ENCODE measurements at regions not wholly inside any gene's neighbourhood (a gene's known extent, or its start where the extent isn't known, plus 50 kb on each side); places are given as distances from the start of the nearest gene placed in this dataset.
"Not testable (repeated sequence)": the region's sequence is repeated elsewhere in the genome, so short reads cannot be mapped to it uniquely, and the experiment has no call there.

DNA sequence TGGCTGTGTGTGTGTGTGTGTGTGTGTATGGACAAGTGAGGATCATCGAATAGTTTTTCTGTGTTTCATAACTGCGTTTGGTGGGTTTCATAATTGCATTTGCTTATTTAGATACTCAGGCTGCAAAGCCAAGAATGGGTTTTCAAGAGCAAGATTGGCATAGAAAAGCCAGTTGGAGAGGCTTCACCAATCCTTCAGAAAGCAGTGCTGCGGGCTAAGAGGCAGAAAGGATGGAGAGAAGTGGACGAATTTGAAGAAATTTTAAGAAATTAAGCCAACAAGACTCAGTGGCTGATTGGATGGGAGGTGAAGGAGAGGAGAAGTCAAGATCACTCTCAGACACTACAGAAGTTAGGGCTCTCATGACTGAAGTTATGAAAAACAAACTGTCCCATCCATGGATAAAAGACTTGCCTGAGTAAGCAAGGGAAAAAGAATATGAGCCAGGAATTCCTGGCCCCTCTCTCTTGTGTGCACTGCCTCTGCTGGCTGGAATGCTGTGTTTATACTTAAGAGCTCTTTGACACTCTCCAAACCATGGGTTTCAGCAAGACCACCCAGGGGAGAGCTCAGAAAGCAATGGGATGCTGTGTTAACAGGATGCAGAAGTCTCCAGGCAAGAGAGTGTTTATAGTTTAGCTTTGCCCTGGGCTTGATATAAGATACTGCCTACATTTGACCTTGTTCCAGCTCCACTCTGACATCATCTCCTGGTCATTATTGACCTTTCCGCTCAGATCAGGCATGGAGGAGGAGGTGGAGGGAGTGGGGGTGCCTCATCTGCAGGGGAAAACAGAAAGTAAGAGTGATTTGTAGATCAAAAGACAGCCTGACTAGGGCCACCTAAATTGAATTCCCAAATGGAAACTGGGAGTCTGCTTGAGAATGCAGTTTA, 232.0 kb upstream of the PLXNA2 start:
- DNase-seq: no peak

DNA sequence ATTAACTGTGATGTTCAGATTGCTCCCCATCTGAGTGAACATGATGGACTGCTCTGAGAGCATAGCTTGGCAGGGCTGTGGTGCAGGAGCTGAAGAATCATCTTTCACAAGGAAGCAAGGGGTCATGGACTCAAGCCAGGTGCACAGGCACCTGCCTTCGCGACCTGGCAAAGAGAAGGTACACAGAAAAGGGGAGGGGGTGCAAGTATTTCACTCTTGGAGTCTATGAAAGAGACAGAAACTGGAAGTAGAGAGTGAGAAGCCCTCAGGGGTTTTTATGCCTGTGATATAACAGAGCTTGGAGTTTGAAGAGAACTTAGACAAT, 232.6 kb upstream of the PLXNA2 start:
- DNase-seq: no peak

DNA sequence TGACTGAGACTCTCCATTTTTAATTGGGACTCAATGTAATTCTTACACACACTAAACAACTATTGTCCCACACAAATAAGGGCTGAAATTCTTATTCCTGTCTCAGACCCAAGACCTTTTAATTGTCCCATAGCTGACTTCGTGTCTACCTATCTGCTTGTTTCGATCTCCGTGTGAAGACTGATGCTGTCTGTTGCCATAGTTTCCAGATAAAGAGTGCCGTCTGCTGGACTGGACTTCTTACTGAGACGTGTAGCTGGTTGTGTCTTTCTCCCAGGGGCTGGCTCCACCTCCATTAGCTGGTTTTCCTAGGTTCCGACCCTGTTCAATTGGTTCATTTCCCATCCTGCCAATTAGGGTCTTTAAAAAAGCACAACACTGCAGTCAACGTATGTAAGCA, 235.3 kb upstream of the PLXNA2 start:
- DNase-seq: no peak

GRCh38 chr1:208485512-208485911, 241.3 kb upstream of the PLXNA2 start:
- no peak for DNase-seq

GRCh38 chr1:208486677-208487076, 242.5 kb upstream of the PLXNA2 start:
- no peak for DNase-seq

GRCh38 chr1:208488432-208488831, 244.2 kb upstream of the PLXNA2 start:
- DNase-seq: not testable (repeated sequence)

DNA sequence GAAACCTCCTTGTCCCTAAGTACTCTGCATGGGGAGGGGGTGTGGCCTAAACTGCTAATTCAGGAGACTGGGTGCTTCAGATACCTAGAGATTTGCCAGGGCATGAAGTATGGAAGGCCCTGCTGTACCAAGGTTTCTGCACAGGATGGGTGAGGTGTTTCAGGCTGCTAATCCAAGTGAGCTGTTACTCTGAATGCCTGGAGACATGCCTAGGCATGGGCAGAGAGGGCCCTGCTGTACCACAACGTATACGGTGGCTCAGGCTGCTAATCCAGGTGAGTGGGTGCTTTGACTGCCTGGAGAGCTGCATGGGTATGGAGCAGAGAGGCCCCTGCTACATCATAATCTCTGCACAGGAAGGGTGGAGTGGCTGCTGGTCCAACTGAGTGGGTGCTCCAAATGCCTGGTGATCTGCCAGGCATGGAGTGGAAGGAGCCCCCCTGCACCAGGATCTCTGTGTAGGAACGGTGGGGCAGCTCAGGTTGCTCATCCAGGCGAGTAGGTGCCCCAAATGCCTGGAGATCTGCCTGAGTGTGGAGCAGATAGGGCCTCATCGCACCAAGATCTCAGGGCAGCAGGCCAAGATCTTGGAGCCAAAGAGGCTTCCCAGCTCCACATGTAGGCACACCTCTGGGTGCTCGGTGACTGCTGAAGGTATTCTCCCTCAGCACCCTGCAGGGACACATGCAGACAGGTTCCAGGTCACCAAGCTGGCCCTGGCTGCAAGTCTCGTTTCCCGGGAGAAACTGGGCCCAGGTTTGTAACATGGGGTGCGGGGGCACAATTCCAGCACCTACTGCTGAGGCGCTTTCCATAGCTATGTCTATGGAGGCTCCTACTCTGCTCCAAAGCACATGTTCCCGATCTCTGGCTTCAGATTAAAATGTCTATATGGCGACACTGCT, 252.5 kb upstream of the PLXNA2 start:
- DNase-seq: no peak

DNA sequence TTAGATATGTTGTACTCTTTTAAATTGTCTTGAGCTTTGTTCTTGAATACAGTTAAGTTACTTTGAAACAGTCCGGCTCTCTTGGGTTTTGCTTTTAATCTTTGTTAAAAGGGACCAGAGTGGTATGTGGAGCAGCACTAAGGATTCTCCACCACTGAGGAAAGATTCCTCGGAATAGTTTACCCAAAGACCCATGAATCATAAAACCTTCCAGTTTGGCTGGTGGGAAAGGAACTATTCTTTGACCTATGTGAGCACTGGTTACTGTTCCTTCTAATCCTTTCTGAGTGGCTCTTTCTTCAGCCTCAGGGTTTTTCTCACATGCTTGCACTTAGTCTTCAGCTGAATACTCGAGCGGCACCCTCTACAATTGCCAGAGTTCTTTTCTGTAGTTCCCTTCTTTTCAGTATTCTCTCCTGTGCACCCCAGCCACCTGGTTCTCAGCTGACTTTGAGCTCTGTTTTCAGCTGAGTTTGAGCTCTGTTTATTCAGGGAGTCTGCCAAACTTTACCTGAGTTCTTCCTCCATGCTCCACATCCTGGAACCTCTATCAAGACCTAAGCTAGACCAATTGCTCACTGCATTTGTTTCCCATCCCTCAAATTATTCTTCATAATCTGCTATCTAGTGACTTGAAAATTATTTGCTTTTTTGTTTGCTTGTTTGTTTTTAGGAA, 253.8 kb upstream of the PLXNA2 start:
- no peak for DNase-seq

GRCh38 chr1:208499026-208499425, 254.8 kb upstream of the PLXNA2 start:
- no peak for DNase-seq

DNA sequence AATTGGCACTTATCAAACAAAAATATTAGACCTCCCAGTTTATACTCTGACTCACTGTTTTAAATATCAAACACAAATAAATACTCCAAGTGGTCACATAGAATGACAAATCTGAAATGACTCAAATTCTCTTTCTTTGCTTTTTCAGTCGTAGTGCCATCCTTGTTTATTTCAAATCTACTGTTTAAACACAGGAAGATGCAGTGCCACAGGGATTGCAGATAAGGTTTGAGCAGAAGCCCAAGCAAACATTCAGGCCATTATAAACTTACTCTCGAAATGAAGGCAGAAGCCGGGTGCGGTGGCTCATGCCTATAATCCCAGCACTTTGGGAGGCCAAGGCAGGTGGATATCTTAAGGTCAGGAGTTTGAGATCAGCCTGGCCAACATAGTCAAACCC, 255.4 kb upstream of the PLXNA2 start:
- no peak for DNase-seq

- no peak for DNase-seq
These were observed 256.2 kb upstream of the PLXNA2 start for GRCh38 chr1:208500375-208500774.

DNA sequence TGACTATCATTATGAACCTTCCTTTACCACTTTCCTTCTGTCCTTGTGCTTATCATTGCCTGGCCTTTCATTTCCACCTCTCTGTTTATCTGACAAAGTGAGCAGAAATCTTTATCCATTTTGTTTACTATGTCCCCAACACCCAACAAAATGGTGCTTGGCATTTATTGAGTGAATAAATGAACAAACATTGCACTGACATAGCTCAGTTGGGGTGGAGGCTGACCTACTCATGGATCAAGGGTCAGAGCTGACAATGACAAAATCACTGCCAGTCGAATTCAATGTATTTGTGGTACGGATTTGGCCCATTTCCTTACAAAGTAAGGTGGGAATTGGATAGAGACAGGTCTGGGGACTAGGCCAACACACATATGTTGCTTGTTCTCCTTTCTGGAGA, 257.4 kb upstream of the PLXNA2 start:
- DNase-seq: no peak

GRCh38 chr1:208503787-208504186, 259.6 kb upstream of the PLXNA2 start:
- no peak for DNase-seq

- DNase-seq: no peak
These were observed 262.6 kb upstream of the PLXNA2 start for GRCh38 chr1:208506812-208507211.

DNA sequence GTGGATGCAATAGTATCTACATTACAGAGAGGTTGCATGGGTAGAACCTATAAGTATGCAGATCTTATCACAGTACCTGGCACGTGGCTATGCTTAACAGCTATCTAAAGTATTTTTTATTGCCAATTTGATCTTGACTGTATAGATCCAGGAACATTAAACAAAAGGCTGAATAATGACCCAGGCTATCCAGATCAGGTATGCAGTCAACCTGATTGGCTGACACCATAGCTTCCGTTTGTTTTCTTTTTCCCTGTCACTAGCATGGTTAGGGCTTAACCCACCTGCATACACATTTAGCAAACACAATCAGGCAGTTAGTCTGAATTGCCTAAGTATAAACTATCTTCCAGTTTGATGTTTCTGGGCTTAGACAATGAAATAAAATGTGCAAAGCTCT, 264.9 kb upstream of the PLXNA2 start:
- no peak for DNase-seq

DNA sequence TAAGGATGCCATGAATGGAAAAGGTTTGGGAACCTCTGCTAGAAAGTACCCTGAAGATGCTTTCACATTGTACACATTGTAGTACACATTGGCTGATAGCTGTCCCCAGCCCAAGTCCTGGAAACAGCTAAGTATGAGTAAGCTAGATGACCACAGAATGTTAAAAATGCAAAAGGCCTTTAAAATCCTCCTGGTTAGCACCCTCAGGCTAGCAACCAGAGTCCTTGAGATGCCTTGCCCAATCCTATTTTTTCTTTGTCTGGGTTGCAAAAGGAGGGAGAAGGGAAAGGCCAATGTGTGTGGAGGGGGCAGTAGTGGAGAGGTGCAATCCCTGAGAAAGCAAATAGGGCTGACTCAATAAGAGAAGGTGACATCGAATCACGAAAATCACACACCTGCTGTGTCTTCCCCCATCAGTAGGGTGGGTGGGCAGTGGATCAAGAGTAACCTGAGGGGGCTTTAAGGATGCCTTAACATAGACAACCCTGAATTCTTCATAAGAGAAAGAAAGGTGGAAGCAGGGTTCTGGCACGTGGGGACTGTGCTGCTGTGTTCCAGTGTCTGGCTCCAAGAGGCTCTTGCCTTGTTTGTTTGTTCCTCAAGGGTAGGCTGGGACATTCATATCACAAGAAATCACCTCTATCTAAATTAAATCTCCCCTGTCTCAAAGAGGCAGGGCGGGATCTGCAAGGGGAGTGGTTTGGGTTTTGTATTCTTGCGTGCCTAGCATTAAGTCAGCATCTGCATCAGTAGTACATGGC, 266.2 kb upstream of the PLXNA2 start:
- DNase-seq: no peak

DNA sequence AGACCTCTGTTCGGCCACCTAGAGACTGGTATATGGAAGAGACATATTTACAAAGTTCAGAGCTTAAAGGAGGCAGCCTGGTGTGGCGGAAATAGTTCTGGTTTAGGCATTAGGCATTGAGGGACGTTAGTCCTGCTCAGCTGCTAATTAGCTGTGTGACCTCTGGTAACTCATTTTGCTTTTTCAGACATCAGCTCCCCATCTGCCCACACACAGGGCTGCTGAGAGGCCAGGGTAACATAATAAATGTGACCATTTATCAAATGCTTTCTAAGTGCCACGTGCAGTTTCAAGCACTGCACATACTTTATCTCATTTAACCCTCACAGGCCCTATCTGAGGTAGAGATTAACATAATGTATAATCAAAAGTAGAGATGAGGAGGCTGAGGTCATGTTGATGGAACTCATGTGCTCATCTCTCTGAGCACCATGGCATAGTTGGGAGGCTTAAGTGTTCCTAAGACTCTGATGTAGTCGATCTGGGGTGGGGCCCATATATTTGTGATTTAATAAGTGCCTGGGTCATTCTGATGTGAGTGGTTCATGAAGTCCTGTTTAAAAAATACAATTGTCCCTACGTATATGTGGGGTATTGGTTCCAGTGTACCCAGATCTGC, 267.2 kb upstream of the PLXNA2 start:
- DNase-seq: no peak

GRCh38 chr1:208513799-208514198, 269.6 kb upstream of the PLXNA2 start:
- DNase-seq: no peak

GRCh38 chr1:208515129-208515528, 270.9 kb upstream of the PLXNA2 start:
- no peak for DNase-seq

DNA sequence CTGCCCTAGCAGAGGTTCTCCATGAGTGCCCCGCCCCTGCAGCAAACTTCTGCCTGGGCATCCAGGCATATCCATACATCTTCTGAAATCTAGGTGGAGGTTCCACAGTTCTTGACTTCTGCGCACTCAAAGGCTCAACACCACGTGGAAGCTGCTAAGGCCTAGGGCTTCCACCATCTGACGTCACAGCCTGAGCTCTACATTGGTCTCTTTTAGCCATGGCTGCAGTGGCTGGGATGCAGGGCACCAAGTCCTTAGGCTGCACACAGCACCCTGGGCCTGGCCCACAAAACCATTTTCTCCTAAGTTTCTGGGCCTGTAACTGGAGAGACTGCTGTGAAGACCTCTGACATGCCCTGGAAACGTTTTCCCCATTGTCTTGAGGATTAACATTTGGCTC, 272.6 kb upstream of the PLXNA2 start:
- no peak for DNase-seq

- no peak for DNase-seq
These were observed 276.4 kb upstream of the PLXNA2 start for GRCh38 chr1:208520438-208521099.

DNA sequence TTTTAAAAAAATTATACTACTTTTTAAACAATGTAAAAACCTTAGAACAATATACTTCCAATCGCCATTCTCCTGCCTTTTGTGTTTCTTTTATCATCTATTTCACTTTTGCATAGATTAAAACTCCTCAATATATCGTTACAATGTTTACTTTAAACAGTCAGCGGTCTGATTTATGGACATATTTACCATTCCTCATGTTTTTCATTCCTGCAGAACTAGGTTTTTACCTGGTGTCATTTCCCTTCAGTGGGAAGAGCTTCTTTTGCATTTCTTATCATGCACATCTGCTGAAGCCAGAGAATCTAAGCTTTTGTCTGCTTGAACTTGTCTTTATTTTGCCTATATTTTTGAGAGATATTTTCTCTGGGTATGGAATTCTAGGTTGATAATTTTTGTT, 277.4 kb upstream of the PLXNA2 start:
- no peak for DNase-seq

Measured in NCI-H1694 treated with DMSO at 0.1 percent for 48 hours (cell line).